ENCODE measurements at regions not wholly inside any gene's neighbourhood (a gene's known extent, or its start where the extent isn't known, plus 50 kb on each side); places are given as distances from the start of the nearest gene placed in this dataset.

GRCh38 chr14:60589442-60589841 is 59.8 kb downstream of the SIX1 start:
- H3K27ac Mint-ChIP-seq, result no peak overlapping the region
- no peaks in the 10 kb centered on the region for H3K4me1 ChIP-seq (ENCODE audit: insufficient read depth, low read length)
- H3K27me3 Mint-ChIP-seq, result peaks cover 37% of the 10 kb centered on the region
- H3K27me3 ChIP-seq (ENCODE audit: control insufficient read depth in 1 of 2, insufficient read depth in 2 of 2, low read length in 2 of 2), result no peaks in the 10 kb centered on the region
- DNase-seq, result no peak
- ChIA-PET POLR2A (no interaction called here), CTCF (no interaction called here)
- no peak overlapping the region for H3K4me3 Mint-ChIP-seq
- no peaks in the 10 kb centered on the region for H3K36me3 ChIP-seq (ENCODE audit: insufficient read depth, low read length)
- H3K4me1 Mint-ChIP-seq (ENCODE audit: low read depth), result no peaks in the 10 kb centered on the region
- no peaks in the 10 kb centered on the region for H3K36me3 Mint-ChIP-seq (ENCODE audit: low read depth)
- H3K9me3 Mint-ChIP-seq, result no peaks in the 10 kb centered on the region
- H3K4me3 ChIP-seq (ENCODE audit: low read length), result no peak overlapping the region
- intact Hi-C loops (cut with DNase I, micrococcal nuclease), result no loop called here
- no peak for TF ChIP-seq CTCF (IDR thresholded peaks at IDR 0.05)
- no peak for ATAC-seq (ENCODE audit: poor library complexity)
- H3K27ac ChIP-seq (ENCODE audit: low read depth in 1 of 2, low read length in 2 of 2), result no peak overlapping the region
- H3K9me3 ChIP-seq (ENCODE audit: control insufficient read depth in 1 of 2, insufficient read depth in 1 of 2, low read length in 2 of 2), result no peaks in the 10 kb centered on the region

- no peaks in the 10 kb centered on the region for H3K9me3 ChIP-seq (ENCODE audit: control insufficient read depth in 1 of 2, insufficient read depth in 1 of 2, low read length in 2 of 2)
- Mint-ChIP-seq H3K27ac (no peak overlapping the region), H3K36me3 (ENCODE audit: low read depth) (no peaks in the 10 kb centered on the region), H3K27me3 (peaks cover 37% of the 10 kb centered on the region), H3K4me1 (ENCODE audit: low read depth) (no peaks in the 10 kb centered on the region), H3K4me3 (no peak overlapping the region), H3K9me3 (no peaks in the 10 kb centered on the region)
- no peak for TF ChIP-seq CTCF (IDR thresholded peaks at IDR 0.05)
- no peaks in the 10 kb centered on the region for H3K4me1 ChIP-seq (ENCODE audit: insufficient read depth, low read length)
- POLR2A ChIA-PET, result no interaction called here
- no peak overlapping the region for H3K4me3 ChIP-seq (ENCODE audit: low read length)
- no peak for DNase-seq
- no peak overlapping the region for H3K27ac ChIP-seq (ENCODE audit: low read depth in 1 of 2, low read length in 2 of 2)
- ATAC-seq (ENCODE audit: poor library complexity), result no peak
- CTCF ChIA-PET, result interaction anchor here (1.1 kb wide), 1 partner anchor 9 kb away, joined by 4 read pairs; no protein-coding TSS in a partner anchor
- no peaks in the 10 kb centered on the region for H3K27me3 ChIP-seq (ENCODE audit: control insufficient read depth in 1 of 2, insufficient read depth in 2 of 2, low read length in 2 of 2)
- no peaks in the 10 kb centered on the region for H3K36me3 ChIP-seq (ENCODE audit: insufficient read depth, low read length)
- intact Hi-C loops (cut with DNase I, micrococcal nuclease), result no loop called here
Measured at GRCh38 chr14:60590991-60591414, 58.3 kb downstream of the SIX1 start.

Measured in CD4-positive, alpha-beta T cell (primary cell).